ENCODE measurements at regions not wholly inside any gene's neighbourhood (a gene's known extent, or its start where the extent isn't known, plus 50 kb on each side); places are given as distances from the start of the nearest gene placed in this dataset.

DNA sequence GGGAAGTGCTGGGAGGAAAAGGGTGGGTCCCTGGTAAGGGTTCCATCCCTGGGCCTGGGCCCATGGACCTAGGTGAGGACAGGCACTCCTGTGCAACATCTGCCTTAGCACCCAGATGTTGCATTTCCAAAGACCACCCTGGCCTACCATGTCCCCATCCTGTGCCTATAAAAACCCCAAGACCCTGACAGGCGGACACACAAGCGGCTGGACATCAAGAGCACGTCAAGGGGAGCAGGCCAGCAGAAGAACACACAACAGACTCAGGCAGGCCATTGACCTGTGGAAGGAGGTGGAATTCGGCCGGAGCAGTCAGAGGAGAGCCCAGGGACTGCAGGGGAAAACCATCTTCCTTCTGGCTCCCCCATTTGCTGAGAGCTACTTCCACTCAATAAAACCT lies 937.8 kb upstream of the MANEA start:
- H3K9me3 ChIP-seq (ENCODE audit: control insufficient read depth, insufficient read depth, low read length): no peaks in the 10 kb centered on the region
- H3K27ac ChIP-seq (ENCODE audit: low read depth, low read length): no peak overlapping the region
- no peak overlapping the region for H3K4me3 ChIP-seq (ENCODE audit: low read depth, low read length)
- no peaks in the 10 kb centered on the region for H3K36me3 ChIP-seq (ENCODE audit: control insufficient read depth, insufficient read depth, low read length)
- no peaks in the 10 kb centered on the region for H3K27me3 ChIP-seq (ENCODE audit: control insufficient read depth, insufficient read depth, low read length)
- H3K4me1 ChIP-seq (ENCODE audit: control insufficient read depth, insufficient read depth, low read length): no peaks in the 10 kb centered on the region; the same call in 1 of the 2 replicates
- H3K9ac ChIP-seq (ENCODE audit: low read depth, low read length): no peak overlapping the region

DNA sequence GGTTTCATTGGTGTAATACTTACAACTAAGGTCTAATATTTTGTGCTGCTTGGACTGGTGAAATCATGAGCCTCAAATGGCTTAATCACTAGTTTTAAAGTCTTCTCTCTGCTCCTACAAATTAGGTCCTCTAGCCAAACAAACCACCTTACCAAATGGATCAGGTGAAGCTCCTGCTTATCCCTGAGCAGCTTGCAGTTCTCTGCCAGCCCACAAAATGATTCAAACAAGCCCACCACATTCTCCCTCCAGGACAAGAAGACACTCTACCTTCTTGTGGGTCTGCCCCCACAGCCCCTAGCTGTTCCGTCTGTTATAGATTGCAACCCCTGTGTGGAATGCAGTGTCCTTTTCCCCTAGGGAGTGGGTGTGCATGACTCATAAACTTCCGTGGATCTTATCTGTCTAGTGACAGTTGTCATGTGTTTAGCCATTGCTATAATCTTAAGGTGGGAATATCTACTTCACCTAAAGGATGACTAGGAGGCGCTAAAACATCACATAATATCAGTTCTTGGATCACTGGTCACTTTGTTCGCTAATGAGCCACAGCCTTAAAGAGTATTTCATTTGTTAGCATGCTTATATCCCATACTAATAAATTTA lies 940.5 kb upstream of the MANEA start:
- Histone ChIP-seq H3K9ac (ENCODE audit: low read depth, low read length) (no peak overlapping the region), H3K27ac (ENCODE audit: low read depth, low read length) (no peak overlapping the region), H3K36me3 (ENCODE audit: control insufficient read depth, insufficient read depth, low read length) (no peaks in the 10 kb centered on the region), H3K27me3 (ENCODE audit: control insufficient read depth, insufficient read depth, low read length) (no peaks in the 10 kb centered on the region), H3K9me3 (ENCODE audit: control insufficient read depth, insufficient read depth, low read length) (no peaks in the 10 kb centered on the region), H3K4me3 (ENCODE audit: low read depth, low read length) (no peak overlapping the region), H3K4me1 (ENCODE audit: control insufficient read depth, insufficient read depth, low read length) (no peaks in the 10 kb centered on the region; the same call in 1 of the 2 replicates)

DNA sequence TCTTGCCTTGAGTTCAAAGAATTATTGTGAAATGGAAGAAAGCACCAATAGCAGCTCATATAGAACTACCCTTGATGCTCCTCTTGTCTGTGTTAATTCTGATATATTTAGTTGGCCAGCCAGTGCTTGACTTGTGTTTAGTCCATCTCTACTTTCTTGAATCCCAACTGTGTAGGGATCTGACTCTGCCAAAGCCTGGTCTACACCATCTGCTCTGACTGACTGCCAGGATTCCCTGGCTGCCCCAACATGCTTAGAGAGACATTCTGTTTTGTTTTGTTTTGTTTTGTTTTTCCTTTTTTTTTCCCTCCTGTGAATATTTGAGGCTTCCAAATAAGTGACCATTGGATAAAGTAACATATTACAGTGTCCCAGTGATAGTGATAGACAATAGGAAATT lies 953.7 kb upstream of the MANEA start:
- Histone ChIP-seq H3K27me3 (ENCODE audit: control insufficient read depth, insufficient read depth, low read length) (no peaks in the 10 kb centered on the region), H3K36me3 (ENCODE audit: control insufficient read depth, insufficient read depth, low read length) (no peaks in the 10 kb centered on the region), H3K4me3 (ENCODE audit: low read depth, low read length) (no peak overlapping the region), H3K27ac (ENCODE audit: low read depth, low read length) (no peak overlapping the region), H3K9ac (ENCODE audit: low read depth, low read length) (no peak overlapping the region), H3K4me1 (ENCODE audit: control insufficient read depth, insufficient read depth, low read length) (0 out of 2 replicates have a peak, but pooled peaks cover 4% of the 10 kb centered on the region), H3K9me3 (ENCODE audit: control insufficient read depth, insufficient read depth, low read length) (no peaks in the 10 kb centered on the region)

DNA sequence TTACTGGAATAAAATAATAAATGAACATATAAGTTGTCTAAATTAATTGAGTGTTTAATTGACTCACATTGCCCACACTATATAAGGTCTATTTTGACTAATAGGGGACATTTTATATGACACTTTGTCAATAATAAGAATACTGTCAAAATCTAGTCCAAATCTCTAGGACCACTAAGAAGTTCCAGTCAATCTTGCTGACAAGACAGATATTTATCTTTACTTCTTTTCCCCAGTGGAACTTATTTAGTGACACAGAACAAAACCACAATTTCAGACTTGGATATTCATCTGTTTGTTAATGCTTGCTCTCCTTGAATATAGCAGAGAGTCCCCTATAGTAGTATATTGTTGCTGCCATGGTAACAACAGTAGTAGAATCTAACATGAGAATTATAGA lies 954.6 kb upstream of the MANEA start:
- H3K27me3 ChIP-seq (ENCODE audit: control insufficient read depth, insufficient read depth, low read length): no peaks in the 10 kb centered on the region
- 0 out of 2 replicates have a peak, but pooled peaks cover 4% of the 10 kb centered on the region for H3K4me1 ChIP-seq (ENCODE audit: control insufficient read depth, insufficient read depth, low read length)
- H3K9me3 ChIP-seq (ENCODE audit: control insufficient read depth, insufficient read depth, low read length): no peaks in the 10 kb centered on the region
- H3K27ac ChIP-seq (ENCODE audit: low read depth, low read length): no peak overlapping the region
- no peak overlapping the region for H3K4me3 ChIP-seq (ENCODE audit: low read depth, low read length)
- H3K36me3 ChIP-seq (ENCODE audit: control insufficient read depth, insufficient read depth, low read length): no peaks in the 10 kb centered on the region
- H3K9ac ChIP-seq (ENCODE audit: low read depth, low read length): no peak overlapping the region

DNA sequence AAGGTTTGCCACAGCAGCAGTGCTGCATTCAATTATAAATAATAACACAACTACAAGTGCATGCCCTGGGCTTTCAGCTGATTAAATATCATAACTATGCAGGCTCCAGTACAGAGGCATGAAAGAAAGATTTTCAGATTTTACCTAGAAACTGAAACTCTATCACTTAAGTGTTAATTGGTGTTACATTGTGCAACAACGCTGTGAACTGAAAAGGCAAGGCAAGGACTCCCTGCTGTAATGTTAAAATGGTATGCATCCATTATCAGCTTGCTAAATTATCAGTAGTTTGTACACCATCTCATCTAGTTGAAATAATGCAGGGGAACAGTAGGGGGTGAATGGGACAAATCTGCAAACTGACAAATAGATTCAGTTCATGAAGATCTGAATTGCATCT lies 976.7 kb upstream of the MANEA start:
- Histone ChIP-seq H3K4me3 (ENCODE audit: low read depth, low read length) (no peak overlapping the region), H3K27me3 (ENCODE audit: control insufficient read depth, insufficient read depth, low read length) (no peaks in the 10 kb centered on the region), H3K9me3 (ENCODE audit: control insufficient read depth, insufficient read depth, low read length) (peaks cover 18% of the 10 kb centered on the region), H3K36me3 (ENCODE audit: control insufficient read depth, insufficient read depth, low read length) (no peaks in the 10 kb centered on the region), H3K9ac (ENCODE audit: low read depth, low read length) (no peak overlapping the region), H3K27ac (ENCODE audit: low read depth, low read length) (no peak overlapping the region), H3K4me1 (ENCODE audit: control insufficient read depth, insufficient read depth, low read length) (no peaks in the 10 kb centered on the region)

DNA sequence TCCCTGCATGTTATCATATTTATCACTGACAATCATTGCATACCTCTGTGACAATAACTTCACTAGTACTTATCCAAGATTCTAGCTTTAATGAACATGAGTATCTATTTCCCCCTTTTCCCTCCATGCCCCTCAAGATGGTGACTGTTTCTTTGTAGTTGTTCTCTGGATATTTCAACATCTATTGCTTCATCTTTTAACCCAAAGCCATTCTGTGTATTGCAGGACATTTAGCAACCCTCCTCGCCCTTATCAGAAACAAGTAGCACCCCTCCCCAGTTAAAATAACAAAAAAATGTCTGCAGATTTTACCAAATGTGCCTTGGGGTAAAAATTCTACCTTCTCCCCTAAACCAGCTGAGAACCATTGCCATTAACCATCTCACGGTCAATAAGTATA lies 979.8 kb upstream of the MANEA start:
- no peaks in the 10 kb centered on the region for H3K4me1 ChIP-seq (ENCODE audit: control insufficient read depth, insufficient read depth, low read length)
- H3K27me3 ChIP-seq (ENCODE audit: control insufficient read depth, insufficient read depth, low read length): no peaks in the 10 kb centered on the region
- no peak overlapping the region for H3K4me3 ChIP-seq (ENCODE audit: low read depth, low read length)
- H3K9ac ChIP-seq (ENCODE audit: low read depth, low read length): no peak overlapping the region
- no peaks in the 10 kb centered on the region for H3K9me3 ChIP-seq (ENCODE audit: control insufficient read depth, insufficient read depth, low read length)
- H3K27ac ChIP-seq (ENCODE audit: low read depth, low read length): no peak overlapping the region
- H3K36me3 ChIP-seq (ENCODE audit: control insufficient read depth, insufficient read depth, low read length): no peaks in the 10 kb centered on the region

DNA sequence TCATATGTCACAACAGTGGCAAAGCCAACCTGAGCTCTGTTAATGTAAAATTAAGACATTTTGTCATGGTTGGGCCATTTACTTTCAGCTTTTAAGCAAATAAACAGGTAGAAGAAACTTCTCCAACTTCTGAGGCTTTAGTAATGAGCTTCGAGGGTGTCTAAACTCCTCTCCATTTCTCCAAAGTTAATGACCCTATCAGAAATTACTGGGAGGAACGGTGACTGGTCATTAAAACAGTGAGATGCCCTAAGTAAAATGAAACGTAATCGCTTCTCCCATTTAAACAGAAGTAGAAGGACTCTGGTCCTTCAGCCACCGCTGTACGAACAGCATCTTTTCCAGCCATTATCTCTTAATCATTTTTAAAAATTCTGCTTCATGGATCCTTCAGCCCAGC lies 986.9 kb upstream of the MANEA start:
- Histone ChIP-seq H3K36me3 (ENCODE audit: control insufficient read depth, insufficient read depth, low read length) (no peaks in the 10 kb centered on the region), H3K4me1 (ENCODE audit: control insufficient read depth, insufficient read depth, low read length) (no peaks in the 10 kb centered on the region), H3K9ac (ENCODE audit: low read depth, low read length) (no peak overlapping the region), H3K9me3 (ENCODE audit: control insufficient read depth, insufficient read depth, low read length) (no peaks in the 10 kb centered on the region), H3K4me3 (ENCODE audit: low read depth, low read length) (no peak overlapping the region), H3K27ac (ENCODE audit: low read depth, low read length) (no peak overlapping the region), H3K27me3 (ENCODE audit: control insufficient read depth, insufficient read depth, low read length) (no peaks in the 10 kb centered on the region)

DNA sequence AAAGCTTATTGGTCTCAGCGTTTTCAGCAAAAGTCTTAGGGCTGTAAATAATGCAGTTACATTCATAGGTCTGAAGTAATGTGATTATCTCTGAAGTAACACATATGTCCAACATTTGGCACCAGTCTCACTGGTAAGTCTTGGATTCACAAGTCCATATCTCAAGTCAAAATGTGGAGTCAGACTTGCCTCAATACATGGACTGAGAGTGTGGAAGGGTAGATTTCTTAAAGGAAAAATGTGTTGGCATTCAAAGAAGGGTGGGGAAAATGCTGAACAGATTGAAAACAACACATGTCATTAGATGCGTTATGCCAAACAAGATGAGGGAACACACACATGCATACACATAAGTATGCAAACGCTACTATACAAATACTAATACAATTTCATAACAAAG lies 989.0 kb upstream of the MANEA start:
- Histone ChIP-seq H3K27ac (ENCODE audit: low read depth, low read length) (no peak overlapping the region), H3K9me3 (ENCODE audit: control insufficient read depth, insufficient read depth, low read length) (no peaks in the 10 kb centered on the region), H3K36me3 (ENCODE audit: control insufficient read depth, insufficient read depth, low read length) (no peaks in the 10 kb centered on the region), H3K9ac (ENCODE audit: low read depth, low read length) (no peak overlapping the region), H3K27me3 (ENCODE audit: control insufficient read depth, insufficient read depth, low read length) (no peaks in the 10 kb centered on the region), H3K4me3 (ENCODE audit: low read depth, low read length) (no peak overlapping the region), H3K4me1 (ENCODE audit: control insufficient read depth, insufficient read depth, low read length) (no peaks in the 10 kb centered on the region)

DNA sequence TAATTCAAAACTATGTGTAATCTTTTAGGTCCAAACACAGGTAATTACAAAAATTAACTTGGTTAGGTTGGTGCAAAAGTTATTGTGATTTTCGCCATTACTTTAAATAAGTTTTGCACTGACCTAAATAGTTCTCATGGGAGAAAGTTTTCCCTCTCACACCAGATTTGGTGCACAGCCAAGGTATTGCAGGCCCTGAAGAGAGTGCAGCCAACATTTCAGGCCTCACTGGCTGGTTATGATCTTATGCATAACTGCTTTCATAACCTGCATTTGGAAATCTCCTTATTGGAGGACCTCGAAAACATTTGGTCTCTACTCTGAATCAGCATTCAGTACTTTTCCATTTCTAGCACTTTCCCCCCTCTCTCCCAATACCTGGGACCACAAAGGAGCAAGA lies 993.1 kb upstream of the MANEA start:
- no peak overlapping the region for H3K9ac ChIP-seq (ENCODE audit: low read depth, low read length)
- H3K4me1 ChIP-seq (ENCODE audit: control insufficient read depth, insufficient read depth, low read length): no peaks in the 10 kb centered on the region
- H3K36me3 ChIP-seq (ENCODE audit: control insufficient read depth, insufficient read depth, low read length): no peaks in the 10 kb centered on the region
- no peak overlapping the region for H3K4me3 ChIP-seq (ENCODE audit: low read depth, low read length)
- no peak overlapping the region for H3K27ac ChIP-seq (ENCODE audit: low read depth, low read length)
- H3K27me3 ChIP-seq (ENCODE audit: control insufficient read depth, insufficient read depth, low read length): no peaks in the 10 kb centered on the region
- no peaks in the 10 kb centered on the region for H3K9me3 ChIP-seq (ENCODE audit: control insufficient read depth, insufficient read depth, low read length)

DNA sequence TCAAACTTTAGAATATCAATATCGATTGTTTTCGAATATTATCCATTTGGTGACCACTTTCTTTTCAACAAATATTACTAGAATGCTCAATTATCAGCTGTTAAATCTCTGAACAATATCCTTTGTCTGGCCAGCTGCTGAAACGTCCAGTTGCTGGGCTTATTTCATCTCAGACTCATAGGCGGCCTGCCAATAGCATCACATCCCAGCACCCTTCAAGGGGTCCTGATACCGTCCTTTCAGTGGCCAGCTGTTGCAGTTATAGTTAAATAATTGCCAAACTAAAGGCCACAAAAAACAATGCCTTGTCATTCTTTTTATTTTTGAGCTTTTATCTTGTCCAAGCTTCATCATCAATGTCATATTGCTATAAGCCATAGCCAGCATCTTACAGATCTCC lies 1006.8 kb upstream of the MANEA start:
- H3K9me3 ChIP-seq (ENCODE audit: control insufficient read depth, insufficient read depth, low read length): no peaks in the 10 kb centered on the region

DNA sequence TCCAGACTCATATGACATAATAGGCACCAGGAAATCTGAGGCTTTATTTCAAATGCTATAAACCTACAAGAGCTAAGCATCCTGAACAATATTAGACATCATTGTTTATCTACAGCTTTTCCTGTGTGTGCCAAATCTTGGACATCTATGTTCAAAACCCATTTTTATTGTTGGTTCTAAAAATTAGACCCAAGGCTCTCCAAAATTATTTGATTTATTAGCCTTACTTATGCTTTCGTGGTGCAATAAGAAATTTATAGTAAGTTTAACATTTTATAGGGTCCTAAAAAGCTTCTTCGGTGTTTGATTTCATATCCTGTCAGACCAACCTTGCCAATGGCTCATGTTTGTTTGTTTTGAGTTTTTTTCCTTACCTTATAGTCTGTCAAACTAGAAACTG lies 1014.5 kb upstream of the MANEA start:
- no peaks in the 10 kb centered on the region for H3K36me3 ChIP-seq (ENCODE audit: control insufficient read depth, insufficient read depth, low read length)
- H3K4me1 ChIP-seq (ENCODE audit: control insufficient read depth, insufficient read depth, low read length): peaks cover 17% of the 10 kb centered on the region
- no peak overlapping the region for H3K27ac ChIP-seq (ENCODE audit: low read depth, low read length)
- H3K9ac ChIP-seq (ENCODE audit: low read depth, low read length): no peak overlapping the region
- no peaks in the 10 kb centered on the region for H3K9me3 ChIP-seq (ENCODE audit: control insufficient read depth, insufficient read depth, low read length)
- H3K4me3 ChIP-seq (ENCODE audit: low read depth, low read length): no peak overlapping the region
- no peaks in the 10 kb centered on the region for H3K27me3 ChIP-seq (ENCODE audit: control insufficient read depth, insufficient read depth, low read length)

More for the DNA sequence above, 1006.8 kb upstream of the MANEA start:
- Histone ChIP-seq H3K27ac (ENCODE audit: low read depth, low read length) (no peak overlapping the region), H3K27me3 (ENCODE audit: control insufficient read depth, insufficient read depth, low read length) (no peaks in the 10 kb centered on the region), H3K36me3 (ENCODE audit: control insufficient read depth, insufficient read depth, low read length) (no peaks in the 10 kb centered on the region), H3K4me1 (ENCODE audit: control insufficient read depth, insufficient read depth, low read length) (no peaks in the 10 kb centered on the region), H3K4me3 (ENCODE audit: low read depth, low read length) (no peak overlapping the region), H3K9ac (ENCODE audit: low read depth, low read length) (no peak overlapping the region)

Data from HUES48 (cell line).